ENCODE measurements at regions not wholly inside any gene's neighbourhood (a gene's known extent, or its start where the extent isn't known, plus 50 kb on each side); places are given as distances from the start of the nearest gene placed in this dataset.

GRCh38 chr14:65281991-65282895 lies 130.3 kb upstream of the FUT8 start:
- DNase-seq (ENCODE audit: low spot score), result no peak

- DNase-seq (ENCODE audit: low spot score), result no peak
Measured at GRCh38 chr14:65282896-65283253, 129.7 kb upstream of the FUT8 start.

GRCh38 chr14:65286443-65286842 lies 126.1 kb upstream of the FUT8 start:
- DNase-seq (ENCODE audit: low spot score), result no peak

- no peak for DNase-seq (ENCODE audit: low spot score)
Measured at GRCh38 chr14:65287264-65288131, 125.0 kb upstream of the FUT8 start.

DNA sequence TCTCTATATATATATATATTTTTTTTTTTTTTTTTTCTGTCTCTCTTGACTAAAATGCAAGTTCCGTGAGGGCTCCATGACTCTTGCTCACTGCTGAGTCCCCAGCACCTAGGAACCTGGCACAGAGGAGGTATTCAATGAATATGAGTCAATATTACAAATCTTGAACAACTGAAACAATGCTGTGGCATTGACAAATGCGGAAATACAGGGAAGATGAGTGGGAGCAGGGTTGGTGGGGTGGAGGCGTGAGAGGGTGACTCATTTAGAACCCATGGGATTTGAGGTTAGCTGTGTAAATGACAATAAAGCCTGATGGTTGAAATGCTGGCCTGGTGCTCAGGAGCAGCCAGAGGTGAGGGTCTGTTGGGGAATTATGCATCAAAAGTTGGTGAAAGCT lies 121.7 kb upstream of the FUT8 start:
- no peak for DNase-seq (ENCODE audit: low spot score)

DNA sequence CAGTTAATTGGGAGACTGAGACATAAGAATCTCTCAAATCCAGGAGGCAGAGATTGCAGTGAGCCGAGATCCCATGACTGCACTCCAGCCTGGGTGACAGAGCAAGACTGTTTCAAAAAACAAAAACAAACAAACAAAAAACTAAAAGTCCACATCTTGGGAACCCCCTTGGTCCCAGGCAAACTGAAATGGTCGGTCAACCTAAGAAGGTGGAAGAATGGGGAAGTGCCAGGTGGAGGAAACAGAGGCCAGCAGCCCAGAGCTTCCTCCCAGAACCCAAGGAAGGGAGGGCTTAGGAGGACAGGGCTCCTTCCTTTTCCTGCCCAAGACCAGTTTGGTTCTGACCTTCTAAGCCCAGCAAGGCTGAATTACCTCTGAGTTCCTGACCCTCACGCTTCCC lies 121.0 kb upstream of the FUT8 start:
- DNase-seq (ENCODE audit: low spot score), result no peak

GRCh38 chr14:65294816-65295215 lies 117.7 kb upstream of the FUT8 start:
- no peak for DNase-seq (ENCODE audit: low spot score)

DNA sequence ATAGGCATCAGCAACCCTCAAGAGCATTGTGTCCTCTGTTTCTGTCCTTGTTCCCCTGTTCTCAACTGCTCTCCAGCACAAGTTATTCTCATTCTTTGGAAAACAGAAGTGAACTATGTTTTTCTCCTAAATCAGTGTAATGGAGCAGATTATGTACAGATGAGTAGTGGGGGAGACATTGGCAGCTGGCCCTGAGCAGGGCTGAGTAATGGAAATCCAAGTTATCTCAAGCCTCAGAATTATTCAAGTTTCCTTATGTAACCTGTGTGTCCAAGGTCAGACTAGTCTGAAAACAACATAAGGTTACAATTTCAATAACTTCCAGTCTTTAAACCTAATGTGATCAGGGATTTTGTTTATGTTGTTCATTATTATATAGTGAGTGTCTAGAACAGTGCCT lies 116.1 kb upstream of the FUT8 start:
- no peak for DNase-seq (ENCODE audit: low spot score)

DNA sequence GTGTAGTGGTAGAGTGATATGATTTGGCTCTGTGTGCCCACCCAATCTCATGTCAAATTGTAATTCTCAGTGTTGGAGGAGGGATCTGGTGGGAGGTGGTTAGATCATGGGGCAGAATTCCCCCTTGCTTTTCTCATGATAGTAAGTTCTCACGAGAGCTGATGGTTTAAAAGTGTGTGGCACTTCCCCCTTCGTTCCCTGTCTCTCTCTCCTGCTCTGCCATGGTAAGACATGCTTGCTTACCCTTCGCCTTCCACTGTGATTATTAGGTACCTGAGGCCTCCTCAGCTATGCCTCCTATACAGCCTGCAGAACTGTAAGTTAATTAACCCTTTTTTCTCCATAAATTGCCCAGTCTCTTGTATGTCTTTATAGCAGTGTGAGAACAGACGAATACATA lies 115.7 kb upstream of the FUT8 start:
- no peak for DNase-seq (ENCODE audit: low spot score)

GRCh38 chr14:65297744-65298143 lies 114.8 kb upstream of the FUT8 start:
- DNase-seq (ENCODE audit: low spot score), result no peak

DNA sequence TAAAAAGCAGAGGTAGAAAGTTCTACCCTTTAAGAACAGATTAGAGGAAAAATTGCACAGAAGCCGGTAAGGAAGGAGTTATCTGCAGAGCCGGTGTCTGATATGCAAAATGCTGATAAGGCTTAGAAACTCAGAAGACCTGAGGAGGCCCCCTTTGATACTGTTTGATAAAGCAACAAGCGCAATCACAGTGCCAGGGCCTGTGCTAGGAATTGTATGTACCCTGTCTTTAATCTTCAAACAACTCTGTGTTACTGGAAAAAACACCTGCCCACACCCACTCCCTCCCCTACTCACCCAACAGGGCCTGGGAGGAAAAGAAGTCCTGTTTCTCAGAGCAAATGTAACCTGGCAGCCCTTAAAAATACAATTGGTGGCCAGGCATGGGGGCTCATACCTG lies 112.7 kb upstream of the FUT8 start:
- no peak for DNase-seq (ENCODE audit: low spot score)

GRCh38 chr14:65301862-65302539 lies 110.5 kb upstream of the FUT8 start:
- no peak for DNase-seq (ENCODE audit: low spot score)

DNA sequence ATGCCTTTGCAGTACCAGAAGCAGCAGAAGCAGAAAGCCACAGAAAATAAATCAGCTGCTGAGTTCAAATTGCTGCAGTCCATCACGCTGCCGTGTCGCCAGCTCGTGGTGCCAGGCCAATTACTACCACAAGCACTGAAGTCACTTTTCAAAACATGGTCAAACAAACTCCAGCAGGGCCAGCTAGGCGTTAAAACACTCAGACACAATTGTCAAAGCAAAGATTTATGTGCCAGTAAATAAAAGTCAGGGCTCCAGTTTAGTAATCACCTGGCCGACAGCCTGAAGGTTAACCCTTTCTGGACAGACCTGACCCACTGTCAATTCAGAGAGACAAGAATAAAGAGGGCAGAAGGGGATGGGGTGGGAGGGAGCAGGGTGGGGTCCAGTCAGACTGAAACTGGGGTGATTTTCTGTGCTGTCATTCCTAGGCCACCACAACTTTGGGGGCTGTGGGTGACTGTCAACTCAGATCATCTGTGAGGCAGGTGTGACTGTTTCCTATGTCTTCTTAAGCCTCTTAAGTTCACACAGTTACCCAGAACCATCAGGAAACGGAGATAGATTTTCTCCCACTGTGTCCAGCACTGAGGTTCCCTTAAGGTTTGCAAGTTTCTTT lies 109.8 kb upstream of the FUT8 start:
- DNase-seq (ENCODE audit: low spot score), result no peak

DNA sequence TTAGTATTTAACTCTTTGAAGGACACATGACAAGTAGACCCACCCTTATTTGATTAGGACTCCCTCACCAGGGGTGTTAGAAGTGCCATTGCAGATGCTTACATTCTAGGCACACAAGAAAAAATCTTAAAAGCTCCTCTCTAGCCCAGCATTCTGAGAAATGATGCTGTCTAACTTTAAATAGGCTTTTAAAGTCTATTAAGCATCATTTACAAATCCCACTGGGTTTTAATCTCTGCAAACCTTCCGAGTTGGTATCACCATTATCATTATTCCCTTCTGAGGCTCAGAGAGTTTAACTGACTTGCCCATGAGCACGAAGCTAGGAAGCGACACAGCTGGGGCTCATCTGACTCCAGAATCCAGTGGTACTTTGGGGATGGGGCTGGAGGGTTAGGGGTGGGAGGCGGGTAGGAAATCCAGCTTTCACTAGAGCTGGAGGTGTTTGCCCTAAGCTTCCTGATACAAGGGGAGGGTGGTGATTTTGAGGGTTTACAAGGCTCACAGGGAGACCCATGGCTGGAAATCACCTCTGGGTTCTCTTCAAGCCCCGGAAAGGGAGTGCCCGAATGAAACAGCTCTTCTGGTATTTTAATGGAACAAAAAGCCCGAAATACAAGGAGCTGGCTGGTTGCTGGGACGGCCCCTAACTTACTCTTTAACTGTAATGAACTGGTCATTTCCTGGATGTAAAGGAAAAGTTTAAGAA lies 109.2 kb upstream of the FUT8 start:
- no peak for DNase-seq (ENCODE audit: low spot score)

DNA sequence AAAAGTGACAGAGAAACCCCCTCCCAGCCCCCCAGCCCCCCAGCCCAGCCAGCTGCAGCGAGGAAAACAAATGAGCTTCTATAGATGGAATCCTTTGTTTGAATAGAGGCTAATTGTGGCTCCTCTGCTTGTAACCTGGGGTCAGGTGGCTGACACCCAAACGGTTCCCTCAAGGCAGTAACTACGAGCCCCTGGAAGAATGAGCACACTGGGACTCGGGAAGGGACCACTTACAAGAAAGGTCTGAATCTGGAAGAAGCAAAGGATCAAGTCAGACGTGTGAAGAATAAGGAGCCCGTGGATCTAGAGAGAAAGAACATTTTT lies 108.7 kb upstream of the FUT8 start:
- no peak for DNase-seq (ENCODE audit: low spot score)

DNA sequence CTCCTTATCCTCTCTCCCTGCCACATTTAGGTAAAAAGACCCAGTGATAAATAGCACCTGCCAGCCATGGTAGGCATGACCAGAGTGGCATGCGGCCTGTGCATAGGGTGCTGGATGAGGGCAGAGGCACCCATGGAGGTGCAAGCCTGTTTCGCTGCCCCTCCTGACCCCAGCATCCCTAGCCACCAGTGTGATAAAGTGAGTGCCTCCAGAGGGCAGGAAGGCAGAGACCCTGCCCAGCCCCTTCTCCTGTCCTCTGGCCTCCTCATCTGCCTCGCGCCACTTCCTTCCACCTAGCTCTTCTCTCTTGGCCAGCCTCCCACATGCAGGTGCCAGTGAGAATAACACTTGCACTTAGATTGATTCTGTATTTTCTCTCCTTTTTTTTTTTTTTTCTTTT lies 108.3 kb upstream of the FUT8 start:
- DNase-seq (ENCODE audit: low spot score), result no peak

GRCh38 chr14:65304963-65305362 lies 107.6 kb upstream of the FUT8 start:
- DNase-seq (ENCODE audit: low spot score), result no peak

- no peak for DNase-seq (ENCODE audit: low spot score)
Measured at GRCh38 chr14:65308536-65308935, 104.0 kb upstream of the FUT8 start.

DNA sequence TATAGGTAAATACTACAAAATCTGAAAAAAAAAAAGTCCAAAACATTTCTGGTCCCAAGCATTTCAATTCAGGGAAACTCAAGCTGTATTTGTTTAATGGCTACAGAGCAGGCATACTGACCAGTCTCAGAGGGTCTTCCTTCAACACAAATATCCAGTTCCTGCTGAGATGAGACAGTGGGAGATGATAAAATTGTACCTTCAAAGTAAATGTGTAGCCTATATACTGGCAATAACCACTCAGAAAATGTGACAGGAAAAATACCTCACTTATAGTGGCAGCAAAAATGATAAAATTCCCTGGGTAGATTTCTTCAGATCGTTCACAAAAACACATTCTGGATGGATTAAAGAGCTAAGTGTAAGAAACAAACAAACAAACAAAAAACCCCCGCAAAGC lies 102.0 kb upstream of the FUT8 start:
- no peak for DNase-seq (ENCODE audit: low spot score)

- DNase-seq (ENCODE audit: low spot score), result no peak
Measured at GRCh38 chr14:65312859-65313258, 99.7 kb upstream of the FUT8 start.

DNA sequence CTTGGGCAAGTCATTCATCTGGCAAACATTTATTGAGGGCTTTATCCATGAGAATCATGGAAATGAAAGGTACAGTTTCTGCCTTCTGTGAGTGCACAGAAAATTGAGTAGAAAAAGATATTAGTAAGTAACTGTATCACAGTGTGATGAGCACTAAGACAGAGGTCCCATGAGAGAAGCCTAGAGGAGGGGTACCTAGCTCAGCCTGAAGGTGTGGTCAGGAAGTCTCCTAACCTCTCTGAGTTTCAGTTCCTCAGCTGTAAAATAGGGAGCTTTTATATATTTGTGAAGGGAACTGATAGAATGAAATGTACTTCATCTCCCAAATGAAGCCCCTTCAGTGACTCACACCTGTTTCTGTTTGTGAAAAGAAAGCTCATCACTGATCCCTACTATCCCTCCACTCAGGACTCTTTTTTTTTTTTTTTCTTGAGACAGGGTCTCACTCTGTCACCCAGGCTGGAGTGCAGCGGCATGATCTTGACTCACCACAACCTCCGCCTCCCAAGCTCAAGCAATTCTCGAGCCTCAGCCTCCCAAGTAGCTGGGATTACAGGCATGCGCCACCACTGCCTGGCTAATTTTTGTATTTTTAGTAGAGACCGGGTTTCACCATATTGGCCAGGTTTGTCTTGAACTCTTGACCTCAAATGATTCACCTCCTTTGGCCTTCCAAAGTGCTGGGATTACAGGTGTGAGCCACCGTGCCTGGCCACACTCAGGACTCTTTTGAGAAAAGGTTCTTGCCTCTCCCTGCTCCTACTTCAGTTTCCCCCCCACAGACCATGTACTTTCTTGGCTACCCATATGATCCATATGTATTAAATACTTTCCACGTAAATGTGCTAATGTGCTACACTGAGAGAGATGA lies 93.7 kb upstream of the FUT8 start:
- DNase-seq (ENCODE audit: low spot score), result no peak
